ENCODE measurements at regions not wholly inside any gene's neighbourhood (a gene's known extent, or its start where the extent isn't known, plus 50 kb on each side); places are given as distances from the start of the nearest gene placed in this dataset.
A peak's percentile ranks its signal among the peaks of the same experiment; 100 is the strongest.

- H3K4me3 ChIP-seq (ENCODE audit: control insufficient read depth, low read depth, low read length) = no peak overlapping the region
- no peak for DNase-seq (ENCODE audit: low read depth)
- no peak for TF ChIP-seq CTCF (conservative IDR thresholded peaks at IDR 0.05; ENCODE audit: control insufficient read depth, insufficient read depth, low read depth, low read length)
These were observed 137.6 kb downstream of the TEX29 start for GRCh38 chr13:111458001-111458531.

DNA sequence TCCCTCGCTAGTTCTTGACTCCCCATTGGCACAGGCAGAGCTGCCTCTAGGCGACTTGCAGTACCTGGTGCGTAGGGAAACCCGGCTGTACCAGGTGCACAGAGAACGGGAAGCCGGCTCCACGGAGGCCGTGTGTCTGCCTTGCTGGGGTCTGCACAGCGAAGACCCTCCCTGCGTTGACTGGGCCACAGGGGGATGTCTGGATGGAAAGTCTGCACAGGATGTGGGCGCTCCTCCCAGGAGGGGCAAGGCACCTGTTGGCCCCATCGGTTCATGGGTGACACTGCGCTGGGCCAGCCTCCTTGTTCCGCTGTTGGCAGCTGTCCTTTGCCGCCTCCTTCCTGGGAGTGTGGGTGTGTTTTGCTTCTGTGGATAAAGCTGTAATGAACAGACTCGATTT lies 138.3 kb downstream of the TEX29 start:
- no peak for DNase-seq (ENCODE audit: low read depth)
- no peak for TF ChIP-seq CTCF (conservative IDR thresholded peaks at IDR 0.05; ENCODE audit: control insufficient read depth, insufficient read depth, low read depth, low read length)
- H3K4me3 ChIP-seq (ENCODE audit: control insufficient read depth, low read depth, low read length) = no peak overlapping the region

- no peak for TF ChIP-seq CTCF (conservative IDR thresholded peaks at IDR 0.05; ENCODE audit: control insufficient read depth, insufficient read depth, low read depth, low read length)
- H3K4me3 ChIP-seq (ENCODE audit: control insufficient read depth, low read depth, low read length) = no peak overlapping the region
- no peak for DNase-seq (ENCODE audit: low read depth)
These were observed 139.5 kb downstream of the TEX29 start for GRCh38 chr13:111459803-111460547.

- DNase-seq (ENCODE audit: low read depth) = peak; percentile 50
- H3K4me3 ChIP-seq (ENCODE audit: control insufficient read depth, low read depth, low read length) = no peak overlapping the region
- TF ChIP-seq CTCF (conservative IDR thresholded peaks at IDR 0.05; ENCODE audit: control insufficient read depth, insufficient read depth, low read depth, low read length) = peak; percentile 33
These were observed 140.4 kb downstream of the TEX29 start for GRCh38 chr13:111460548-111461444.

GRCh38 chr13:111461445-111462149 lies 141.2 kb downstream of the TEX29 start:
- H3K4me3 ChIP-seq (ENCODE audit: control insufficient read depth, low read depth, low read length) = no peak overlapping the region
- no peak for TF ChIP-seq CTCF (conservative IDR thresholded peaks at IDR 0.05; ENCODE audit: control insufficient read depth, insufficient read depth, low read depth, low read length)

GRCh38 chr13:111462221-111462764 lies 141.9 kb downstream of the TEX29 start:
- no peak overlapping the region for H3K4me3 ChIP-seq (ENCODE audit: control insufficient read depth, low read depth, low read length)
- TF ChIP-seq CTCF (conservative IDR thresholded peaks at IDR 0.05; ENCODE audit: control insufficient read depth, insufficient read depth, low read depth, low read length) = no peak
- DNase-seq (ENCODE audit: low read depth) = no peak

More at GRCh38 chr13:111461445-111462149, 141.2 kb downstream of the TEX29 start:
- DNase-seq (ENCODE audit: low read depth) = no peak
